Uterus (tissue), 3 donors: ENCODE measurements at regions not wholly inside any gene's neighbourhood (a gene's known extent, or its start where the extent isn't known, plus 50 kb on each side); places are given as distances from the start of the nearest gene placed in this dataset.

Experiments
- DNase-seq, 2 donors: peaks; one replicate each; pipeline ENCODE4 v3.0.0-alpha.2; 2019 to 2020
- H3K27ac ChIP-seq, 2 donors: fragments of 200-600 bp; sonication (generic); 1 replicate in 1 of 2; 2 replicates in 1 of 2; pipeline ENCODE4 v1.5.1; 2016 to 2018
- H3K27me3 ChIP-seq, 2 donors: fragments of 200-600 bp; sonication (generic); one replicate each; pipeline ENCODE4 v1.5.1; 2018 to 2019; ENCODE audit warnings: control low read depth in 1 of 2
- H3K36me3 ChIP-seq, 2 donors: fragments of 200-600 bp; sonication (generic); one replicate each; pipeline ENCODE4 v1.5.1; 2019; ENCODE audit warnings: control low read depth in 1 of 2
- H3K4me1 ChIP-seq, 2 donors: fragments of 200-600 bp; sonication (generic); one replicate each; pipeline ENCODE4 v1.5.1; 2018 to 2019; ENCODE audit warnings: control low read depth in 1 of 2
- H3K4me3 ChIP-seq, 2 donors: fragments of 200-600 bp; sonication (generic); 1 replicate in 1 of 2; 2 replicates in 1 of 2; pipeline ENCODE4 v1.5.1; 2018 to 2019; ENCODE audit warnings: mild to moderate bottlenecking in 1 of 2
- H3K9me3 ChIP-seq, 2 donors: fragments of 200-600 bp; sonication (generic); one replicate each; pipeline ENCODE4 v1.5.1; 2019; ENCODE audit warnings: control low read depth in 1 of 2
- POLR2A ChIP-seq, 2 donors: fragments of 450-650 bp; IDR thresholded peaks; one replicate each; pipeline ENCODE4 v1.6.1; 2016; ENCODE audit warnings: antibody characterized with exemption in 2 of 2, mild to moderate bottlenecking in 1 of 2, moderate library complexity in 1 of 2
- intact Hi-C: fragments of 100-400 bp; cut with DNase I; formaldehyde crosslinking; loops from one replicate; pipeline ENCODE4 v1.15.1; 2023; ENCODE audit warnings: low total_unique reads
- TF ChIP-seq, protein P1 (sequence below), 4 experiments: fragments of 200-600 bp in 2 of 4; fragments of 450-650 bp in 2 of 4; sonication (generic) in 2 of 4; IDR thresholded peaks; one replicate each; pipeline ENCODE4 v1.5.1; 2016 to 2019; ENCODE audit warnings: antibody characterized with exemption in 4 of 4, mild to moderate bottlenecking in 2 of 4, moderate library complexity in 1 of 4
- donor health status: DM: yes; HTN: yes; CAD: no.

DNA sequence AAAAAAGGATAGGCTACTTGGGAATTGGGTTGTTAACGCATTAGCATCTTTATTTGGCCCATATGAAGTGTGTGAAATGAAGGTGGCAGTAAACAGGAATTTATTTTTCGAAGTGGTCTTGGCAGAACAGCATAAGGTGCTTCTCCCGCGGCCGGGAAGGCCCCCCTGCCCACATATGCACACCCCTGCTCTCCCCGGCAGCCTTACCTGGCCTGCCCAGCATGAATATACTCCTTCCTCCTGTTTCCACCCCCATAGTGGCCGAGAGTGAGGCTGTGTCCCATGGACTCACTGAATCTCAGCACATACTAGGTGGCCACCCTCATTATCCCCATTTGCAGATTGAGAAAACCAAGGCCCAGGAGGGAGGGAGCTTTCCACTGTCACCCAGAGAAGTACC, 54.0 kb upstream of the OLFM1 start:
- H3K27me3 ChIP-seq, result no peaks in the 10 kb centered on the region

DNA sequence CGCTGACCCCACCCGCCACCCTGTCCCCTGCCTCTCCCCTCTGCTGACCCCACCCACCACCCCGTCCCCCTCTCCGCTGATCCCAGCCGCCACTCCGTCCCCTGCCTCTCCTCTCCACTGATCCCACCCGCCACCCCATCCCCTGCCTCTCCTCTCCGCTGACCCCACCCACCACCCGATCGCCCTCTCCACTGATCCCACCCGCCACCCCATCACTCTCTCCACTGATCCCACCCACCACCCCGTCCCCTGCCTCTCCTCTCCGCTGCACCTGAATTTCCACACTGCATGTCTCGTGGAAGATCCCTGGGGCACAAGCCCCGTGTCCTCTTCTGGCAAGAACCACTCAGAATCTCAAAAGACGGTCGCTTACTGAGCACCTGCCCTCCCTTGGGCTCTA, 53.4 kb upstream of the OLFM1 start:
- no peaks in the 10 kb centered on the region for H3K27me3 ChIP-seq
- no peak overlapping the region for H3K27ac ChIP-seq
- H3K4me1 ChIP-seq, result no peaks in the 10 kb centered on the region
- peak in 1 of 2 donors; percentile 4 for DNase-seq
- no peaks in the 10 kb centered on the region for H3K9me3 ChIP-seq
- H3K36me3 ChIP-seq, result no peaks in the 10 kb centered on the region
- H3K4me3 ChIP-seq, result no peak overlapping the region
- intact Hi-C loops, result no loop called here
- TF ChIP-seq, protein P1, sequence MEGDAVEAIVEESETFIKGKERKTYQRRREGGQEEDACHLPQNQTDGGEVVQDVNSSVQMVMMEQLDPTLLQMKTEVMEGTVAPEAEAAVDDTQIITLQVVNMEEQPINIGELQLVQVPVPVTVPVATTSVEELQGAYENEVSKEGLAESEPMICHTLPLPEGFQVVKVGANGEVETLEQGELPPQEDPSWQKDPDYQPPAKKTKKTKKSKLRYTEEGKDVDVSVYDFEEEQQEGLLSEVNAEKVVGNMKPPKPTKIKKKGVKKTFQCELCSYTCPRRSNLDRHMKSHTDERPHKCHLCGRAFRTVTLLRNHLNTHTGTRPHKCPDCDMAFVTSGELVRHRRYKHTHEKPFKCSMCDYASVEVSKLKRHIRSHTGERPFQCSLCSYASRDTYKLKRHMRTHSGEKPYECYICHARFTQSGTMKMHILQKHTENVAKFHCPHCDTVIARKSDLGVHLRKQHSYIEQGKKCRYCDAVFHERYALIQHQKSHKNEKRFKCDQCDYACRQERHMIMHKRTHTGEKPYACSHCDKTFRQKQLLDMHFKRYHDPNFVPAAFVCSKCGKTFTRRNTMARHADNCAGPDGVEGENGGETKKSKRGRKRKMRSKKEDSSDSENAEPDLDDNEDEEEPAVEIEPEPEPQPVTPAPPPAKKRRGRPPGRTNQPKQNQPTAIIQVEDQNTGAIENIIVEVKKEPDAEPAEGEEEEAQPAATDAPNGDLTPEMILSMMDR (IDR thresholded peaks at IDR 0.05), result no peak
- no peak for TF ChIP-seq POLR2A (IDR thresholded peaks at IDR 0.05)

More for the DNA sequence above, 54.0 kb upstream of the OLFM1 start:
- intact Hi-C loops, result no loop called here
- no peaks in the 10 kb centered on the region for H3K4me1 ChIP-seq
- no peak overlapping the region for H3K27ac ChIP-seq
- TF ChIP-seq, protein P1 (IDR thresholded peaks at IDR 0.05), result no peak
- TF ChIP-seq POLR2A (IDR thresholded peaks at IDR 0.05), result no peak
- H3K9me3 ChIP-seq, result no peaks in the 10 kb centered on the region
- DNase-seq, result no peak
- no peak overlapping the region for H3K4me3 ChIP-seq
- no peaks in the 10 kb centered on the region for H3K36me3 ChIP-seq

DNA sequence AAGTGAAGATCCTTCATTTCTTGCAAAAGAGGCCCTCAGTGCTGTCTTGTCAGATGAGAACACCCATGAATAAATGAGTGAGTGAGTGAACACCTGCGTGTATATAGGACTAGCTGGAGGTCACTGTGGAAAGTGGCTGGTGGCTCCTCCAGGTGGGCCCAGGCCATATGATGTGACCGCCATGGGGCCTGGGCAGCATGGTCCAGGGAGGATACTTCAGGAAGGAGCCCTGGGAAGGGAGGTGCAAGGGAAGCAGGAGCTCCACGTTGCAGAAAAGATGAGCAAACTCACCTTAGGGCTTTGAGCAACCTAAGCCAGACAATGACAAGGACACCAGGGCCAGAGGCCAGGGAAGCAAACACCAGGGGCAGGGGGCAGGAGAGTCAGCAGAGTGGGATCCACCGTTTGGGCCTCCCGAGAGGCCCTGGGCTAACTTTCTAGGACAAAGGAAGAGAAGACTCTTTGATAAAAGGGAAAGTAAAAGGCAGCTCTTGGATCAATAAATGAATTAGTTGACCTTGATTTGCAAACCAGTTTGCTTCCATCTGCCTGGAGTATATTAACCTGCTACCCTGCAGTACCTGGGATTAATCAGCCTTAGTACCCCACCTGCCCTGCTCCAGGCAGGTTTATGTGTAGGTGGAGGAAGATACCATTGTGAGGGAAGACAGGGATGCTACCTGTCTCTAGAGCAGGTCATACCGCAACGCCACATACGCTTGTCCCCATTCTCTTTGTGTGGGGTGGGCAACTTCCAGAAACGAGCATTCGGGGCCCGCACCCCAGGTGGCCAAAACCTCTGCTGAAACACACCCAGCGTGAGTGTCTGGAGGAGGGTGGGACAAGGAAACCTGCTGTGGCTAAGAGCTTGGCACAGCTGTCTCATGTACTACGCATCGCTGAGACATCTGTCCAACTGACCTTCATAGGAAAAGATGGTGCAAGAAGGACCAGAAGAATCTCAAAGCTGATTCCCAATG, 51.4 kb upstream of the OLFM1 start:
- H3K27ac ChIP-seq, result no peak overlapping the region
- H3K9me3 ChIP-seq, result no peaks in the 10 kb centered on the region
- H3K36me3 ChIP-seq, result no peaks in the 10 kb centered on the region
- H3K27me3 ChIP-seq, result no peaks in the 10 kb centered on the region
- peak; percentile 1 to 6 for DNase-seq
- no peak overlapping the region for H3K4me3 ChIP-seq
- no peaks in the 10 kb centered on the region for H3K4me1 ChIP-seq
- intact Hi-C loops, result no loop called here
- TF ChIP-seq POLR2A (IDR thresholded peaks at IDR 0.05), result no peak
- TF ChIP-seq, protein P1 (IDR thresholded peaks at IDR 0.05), result no peak

DNA sequence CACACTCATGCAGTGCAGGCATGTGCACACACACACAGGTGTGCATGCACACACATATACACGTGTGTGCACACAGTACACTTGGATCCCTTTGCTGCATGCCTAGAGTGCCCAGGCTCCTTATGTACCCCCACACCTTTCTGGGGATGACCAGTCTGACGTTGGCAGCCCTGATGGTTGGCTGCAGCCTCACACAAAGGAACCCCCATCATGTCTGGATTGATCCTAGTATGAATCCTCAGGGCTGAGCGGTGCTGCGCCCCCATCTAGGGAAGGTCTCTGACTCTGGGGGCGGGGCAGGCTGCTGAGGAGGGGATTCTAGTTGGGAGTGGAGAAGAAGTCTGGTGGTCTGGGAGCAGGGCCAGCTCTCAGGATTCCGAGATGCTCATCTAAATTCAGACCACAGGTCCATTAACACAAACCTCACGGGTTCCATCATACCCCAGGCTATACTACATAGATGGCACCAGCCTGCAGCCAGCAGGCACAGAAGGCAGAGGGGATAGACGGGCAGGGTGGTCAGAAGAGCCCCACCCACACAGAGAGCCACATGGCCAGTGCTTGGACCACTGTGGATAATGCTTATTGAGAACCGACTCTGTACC, 50.5 kb upstream of the OLFM1 start:
- Histone ChIP-seq H3K27ac (no peak overlapping the region), H3K9me3 (no peaks in the 10 kb centered on the region), H3K36me3 (no peaks in the 10 kb centered on the region), H3K27me3 (no peaks in the 10 kb centered on the region), H3K4me3 (no peak overlapping the region), H3K4me1 (no peaks in the 10 kb centered on the region)
- DNase-seq, result peak; percentile 1
- TF ChIP-seq, protein P1 (IDR thresholded peaks at IDR 0.05), result no peak
- no peak for TF ChIP-seq POLR2A (IDR thresholded peaks at IDR 0.05)
- intact Hi-C loops, result no loop called here
